Lower leg skin (tissue), 3 donors: ENCODE measurements at regions not wholly inside any gene's neighbourhood (a gene's known extent, or its start where the extent isn't known, plus 50 kb on each side); places are given as distances from the start of the nearest gene placed in this dataset.

ENCODE experiments used
- POLR2A ChIP-seq, 2 donors: fragments of 450-650 bp; IDR thresholded peaks; one replicate each; pipeline ENCODE4 v1.6.1; 2016 to 2017; ENCODE audit warnings: antibody characterized with exemption in 2 of 2, mild to moderate bottlenecking in 1 of 2, moderate library complexity in 1 of 2
- TF ChIP-seq, protein P1 (sequence below), 3 donors: fragments of 450-650 bp; IDR thresholded peaks; one replicate each; pipeline ENCODE4 v1.5.1; 2016; ENCODE audit warnings: antibody characterized with exemption in 3 of 3, mild to moderate bottlenecking in 3 of 3, moderate library complexity in 2 of 3

DNA sequence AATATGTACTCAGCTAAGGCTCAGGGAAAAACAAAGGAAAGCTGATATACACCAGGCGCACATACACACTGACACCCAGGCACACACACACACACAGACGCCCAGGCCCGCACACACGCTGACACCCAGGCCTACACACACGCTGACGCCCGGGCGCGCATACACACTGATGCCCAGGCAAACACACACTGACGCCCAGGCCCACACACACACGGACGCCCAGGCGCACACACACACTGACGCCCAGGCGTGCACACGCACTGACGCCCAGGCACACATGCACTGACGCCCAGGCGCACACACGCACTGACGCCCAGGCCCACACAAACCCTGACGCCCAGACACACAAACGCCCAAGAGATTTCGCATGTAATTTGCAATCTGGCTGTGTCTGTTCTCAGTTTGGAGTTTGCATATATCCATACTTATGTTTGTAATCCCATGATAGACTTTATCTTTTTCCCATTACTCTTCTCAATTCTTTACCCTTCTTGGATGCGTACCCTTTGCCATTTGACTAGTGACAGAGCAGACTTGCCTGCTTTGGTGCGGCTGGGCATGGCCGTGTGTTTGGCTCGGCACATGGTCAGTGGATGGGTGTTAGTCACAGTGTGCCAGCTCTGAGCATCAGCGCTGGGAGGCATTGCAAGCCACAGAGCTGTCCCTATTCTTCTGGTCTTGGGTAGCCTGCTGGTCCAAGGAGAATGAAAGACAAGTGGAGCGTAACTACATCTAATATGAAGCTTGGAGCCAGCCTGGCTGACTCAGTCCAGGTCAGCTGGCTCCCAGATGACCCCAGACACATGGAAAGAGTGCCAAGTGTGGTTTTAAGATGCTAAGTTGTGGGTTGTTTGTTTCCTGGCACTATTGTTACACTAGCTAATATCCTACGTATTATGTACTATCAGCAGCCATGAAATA is 632.4 kb upstream of the ZFP42 start:
- TF ChIP-seq POLR2A (IDR thresholded peaks at IDR 0.05), result no peak
- TF ChIP-seq, protein P1, sequence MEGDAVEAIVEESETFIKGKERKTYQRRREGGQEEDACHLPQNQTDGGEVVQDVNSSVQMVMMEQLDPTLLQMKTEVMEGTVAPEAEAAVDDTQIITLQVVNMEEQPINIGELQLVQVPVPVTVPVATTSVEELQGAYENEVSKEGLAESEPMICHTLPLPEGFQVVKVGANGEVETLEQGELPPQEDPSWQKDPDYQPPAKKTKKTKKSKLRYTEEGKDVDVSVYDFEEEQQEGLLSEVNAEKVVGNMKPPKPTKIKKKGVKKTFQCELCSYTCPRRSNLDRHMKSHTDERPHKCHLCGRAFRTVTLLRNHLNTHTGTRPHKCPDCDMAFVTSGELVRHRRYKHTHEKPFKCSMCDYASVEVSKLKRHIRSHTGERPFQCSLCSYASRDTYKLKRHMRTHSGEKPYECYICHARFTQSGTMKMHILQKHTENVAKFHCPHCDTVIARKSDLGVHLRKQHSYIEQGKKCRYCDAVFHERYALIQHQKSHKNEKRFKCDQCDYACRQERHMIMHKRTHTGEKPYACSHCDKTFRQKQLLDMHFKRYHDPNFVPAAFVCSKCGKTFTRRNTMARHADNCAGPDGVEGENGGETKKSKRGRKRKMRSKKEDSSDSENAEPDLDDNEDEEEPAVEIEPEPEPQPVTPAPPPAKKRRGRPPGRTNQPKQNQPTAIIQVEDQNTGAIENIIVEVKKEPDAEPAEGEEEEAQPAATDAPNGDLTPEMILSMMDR (IDR thresholded peaks at IDR 0.05), result no peak
